Cardiac fibroblast (primary cell): ENCODE measurements at regions not wholly inside any gene's neighbourhood (a gene's known extent, or its start where the extent isn't known, plus 50 kb on each side); places are given as distances from the start of the nearest gene placed in this dataset.
"Not testable (repeated sequence)": the region's sequence is repeated elsewhere in the genome, so short reads cannot be mapped to it uniquely, and the experiment has no call there.

ENCODE experiments used
- DNase-seq, 2 donors: peaks; one replicate each; pipeline versions ENCODE4 v3.0.0 to v3.0.0-alpha.2; 2010; ENCODE audit warnings: low read depth in 2 of 2
- H3K4me3 ChIP-seq, 2 donors: replicated peaks in 1 of 2; 1 replicate in 1 of 2; 2 replicates in 1 of 2; pipeline ENCODE4 v1.5.1; 2011; ENCODE audit warnings: low read depth in 2 of 2, low read length in 2 of 2, mild to moderate bottlenecking in 2 of 2, moderate library complexity in 1 of 2
- TF ChIP-seq, protein P1 (sequence below): IDR thresholded peaks from one replicate; pipeline ENCODE4 v1.5.1; 2011; ENCODE audit warnings: low read depth, mild to moderate bottlenecking, low read length, inconsistent platforms

DNA sequence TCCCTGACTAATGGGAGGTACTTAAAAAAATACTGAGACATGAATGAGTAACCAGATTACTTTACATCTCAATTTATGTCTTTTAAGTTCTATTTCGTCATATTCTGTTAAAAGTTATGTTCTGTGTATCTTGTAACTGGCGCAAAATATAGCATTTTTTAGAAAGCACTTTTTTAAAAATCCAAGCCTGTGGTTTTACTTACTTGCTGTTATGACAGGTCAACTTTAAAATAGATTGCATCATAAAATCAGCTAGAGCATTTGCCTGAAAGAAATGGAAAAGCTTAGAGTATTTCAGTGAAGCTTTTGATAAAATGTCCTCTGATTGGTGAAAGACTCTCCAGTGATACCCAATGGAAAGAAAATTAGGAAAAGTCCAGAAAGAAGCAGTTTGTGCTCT, 1892.3 kb upstream of the TENM3 start:
- no peak for DNase-seq
- TF ChIP-seq, protein P1, sequence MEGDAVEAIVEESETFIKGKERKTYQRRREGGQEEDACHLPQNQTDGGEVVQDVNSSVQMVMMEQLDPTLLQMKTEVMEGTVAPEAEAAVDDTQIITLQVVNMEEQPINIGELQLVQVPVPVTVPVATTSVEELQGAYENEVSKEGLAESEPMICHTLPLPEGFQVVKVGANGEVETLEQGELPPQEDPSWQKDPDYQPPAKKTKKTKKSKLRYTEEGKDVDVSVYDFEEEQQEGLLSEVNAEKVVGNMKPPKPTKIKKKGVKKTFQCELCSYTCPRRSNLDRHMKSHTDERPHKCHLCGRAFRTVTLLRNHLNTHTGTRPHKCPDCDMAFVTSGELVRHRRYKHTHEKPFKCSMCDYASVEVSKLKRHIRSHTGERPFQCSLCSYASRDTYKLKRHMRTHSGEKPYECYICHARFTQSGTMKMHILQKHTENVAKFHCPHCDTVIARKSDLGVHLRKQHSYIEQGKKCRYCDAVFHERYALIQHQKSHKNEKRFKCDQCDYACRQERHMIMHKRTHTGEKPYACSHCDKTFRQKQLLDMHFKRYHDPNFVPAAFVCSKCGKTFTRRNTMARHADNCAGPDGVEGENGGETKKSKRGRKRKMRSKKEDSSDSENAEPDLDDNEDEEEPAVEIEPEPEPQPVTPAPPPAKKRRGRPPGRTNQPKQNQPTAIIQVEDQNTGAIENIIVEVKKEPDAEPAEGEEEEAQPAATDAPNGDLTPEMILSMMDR = no peak
- H3K4me3 ChIP-seq = no peak overlapping the region

GRCh38 chr4:180356766-180357165, 1886.4 kb upstream of the TENM3 start:
- TF ChIP-seq, protein P1 = no peak
- no peak for DNase-seq
- no peak overlapping the region for H3K4me3 ChIP-seq

GRCh38 chr4:180360113-180360512, 1883.1 kb upstream of the TENM3 start:
- not testable (repeated sequence) for DNase-seq, H3K4me3 ChIP-seq

DNA sequence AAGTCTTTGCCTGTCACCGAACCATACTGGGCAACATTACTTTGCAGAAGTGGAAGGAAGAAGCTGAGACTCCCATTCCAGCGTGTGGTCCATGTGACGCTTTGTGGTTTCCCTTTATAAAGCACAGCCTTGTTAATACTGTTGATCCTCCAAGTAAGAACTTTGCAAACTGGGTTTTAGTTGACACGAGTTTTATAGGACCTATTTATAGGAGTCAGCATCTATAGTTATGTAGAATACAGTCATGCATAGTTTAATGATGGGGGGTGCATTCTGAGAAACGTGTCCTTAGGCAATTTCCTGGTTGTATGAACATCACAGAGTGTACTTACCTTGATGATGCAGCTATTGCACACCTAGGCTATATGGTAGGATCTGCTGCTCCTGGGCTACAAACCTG, 1879.4 kb upstream of the TENM3 start:
- TF ChIP-seq, protein P1 = no peak
- no peak overlapping the region for H3K4me3 ChIP-seq
- no peak for DNase-seq

DNA sequence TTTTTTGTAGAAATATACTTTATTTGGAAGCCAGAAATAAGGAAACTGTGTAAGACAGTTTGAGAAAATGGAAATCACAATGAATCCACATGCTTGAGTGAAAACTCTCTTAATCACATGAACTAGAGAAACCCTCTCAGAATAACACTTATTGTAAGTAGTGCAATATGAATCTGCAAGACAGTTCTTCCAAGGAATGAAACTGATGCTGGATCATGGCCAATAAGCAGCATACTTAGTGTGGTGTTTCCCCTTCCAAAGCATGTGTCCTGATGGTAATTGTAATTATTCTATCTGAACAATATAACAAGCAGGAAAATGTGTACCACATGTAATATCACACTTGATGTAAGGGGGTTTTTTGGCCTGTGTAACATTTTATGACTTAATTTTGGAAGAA, 1870.5 kb upstream of the TENM3 start:
- no peak for DNase-seq
- H3K4me3 ChIP-seq = no peak overlapping the region
- TF ChIP-seq, protein P1 = no peak

- no peak overlapping the region for H3K4me3 ChIP-seq
- DNase-seq = no peak
- TF ChIP-seq, protein P1 = no peak
Measured at GRCh38 chr4:180377741-180378140, 1865.5 kb upstream of the TENM3 start.

GRCh38 chr4:180380733-180381132, 1862.5 kb upstream of the TENM3 start:
- TF ChIP-seq, protein P1 = no peak
- peak in 1 of 2 donors; percentile 46 for DNase-seq
- no peak overlapping the region for H3K4me3 ChIP-seq
